ENCODE measurements at regions not wholly inside any gene's neighbourhood (a gene's known extent, or its start where the extent isn't known, plus 50 kb on each side); places are given as distances from the start of the nearest gene placed in this dataset.

DNA sequence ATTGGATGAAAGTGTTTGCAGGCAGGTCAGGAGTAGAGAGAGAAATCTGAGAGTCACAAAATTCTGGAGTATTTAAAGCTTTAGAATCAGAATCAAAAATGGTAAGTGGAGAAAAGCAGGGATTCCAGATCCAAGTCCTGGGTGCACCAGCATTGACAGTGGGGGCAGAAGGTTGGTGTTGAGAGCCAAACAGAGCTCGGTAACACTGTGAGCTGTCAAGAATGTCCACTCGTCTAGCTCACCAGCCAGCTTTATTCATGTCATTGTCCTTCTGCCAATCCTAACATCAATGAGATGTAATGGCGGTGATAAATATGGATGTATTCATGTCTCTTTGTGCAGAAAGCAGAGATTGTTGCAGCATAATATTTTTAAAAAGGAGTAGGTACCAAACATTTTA lies 128.8 kb downstream of the KLF6 start:
- TF ChIP-seq, protein P1, sequence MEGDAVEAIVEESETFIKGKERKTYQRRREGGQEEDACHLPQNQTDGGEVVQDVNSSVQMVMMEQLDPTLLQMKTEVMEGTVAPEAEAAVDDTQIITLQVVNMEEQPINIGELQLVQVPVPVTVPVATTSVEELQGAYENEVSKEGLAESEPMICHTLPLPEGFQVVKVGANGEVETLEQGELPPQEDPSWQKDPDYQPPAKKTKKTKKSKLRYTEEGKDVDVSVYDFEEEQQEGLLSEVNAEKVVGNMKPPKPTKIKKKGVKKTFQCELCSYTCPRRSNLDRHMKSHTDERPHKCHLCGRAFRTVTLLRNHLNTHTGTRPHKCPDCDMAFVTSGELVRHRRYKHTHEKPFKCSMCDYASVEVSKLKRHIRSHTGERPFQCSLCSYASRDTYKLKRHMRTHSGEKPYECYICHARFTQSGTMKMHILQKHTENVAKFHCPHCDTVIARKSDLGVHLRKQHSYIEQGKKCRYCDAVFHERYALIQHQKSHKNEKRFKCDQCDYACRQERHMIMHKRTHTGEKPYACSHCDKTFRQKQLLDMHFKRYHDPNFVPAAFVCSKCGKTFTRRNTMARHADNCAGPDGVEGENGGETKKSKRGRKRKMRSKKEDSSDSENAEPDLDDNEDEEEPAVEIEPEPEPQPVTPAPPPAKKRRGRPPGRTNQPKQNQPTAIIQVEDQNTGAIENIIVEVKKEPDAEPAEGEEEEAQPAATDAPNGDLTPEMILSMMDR (IDR thresholded peaks at IDR 0.05): no peak
- TF ChIP-seq POLR2A (IDR thresholded peaks at IDR 0.05): no peak

All from right lobe of liver (tissue), 4 donors.